ENCODE measurements at regions not wholly inside any gene's neighbourhood (a gene's known extent, or its start where the extent isn't known, plus 50 kb on each side); places are given as distances from the start of the nearest gene placed in this dataset.

- DNase-seq (ENCODE audit: extremely low read depth, low read depth) = no peak
- TF ChIP-seq CTCF (IDR thresholded peaks at IDR 0.05; ENCODE audit: low read depth, low read length, missing control alignments) = no peak
- no peak overlapping the region for H3K4me3 ChIP-seq (replicated peaks; ENCODE audit: low read depth, low read length)
Observed at GRCh38 chr5:126716861-126717260, 60.1 kb upstream of the LMNB1 start.

- no peak overlapping the region for H3K4me3 ChIP-seq (replicated peaks; ENCODE audit: low read depth, low read length)
- no peak for TF ChIP-seq CTCF (IDR thresholded peaks at IDR 0.05; ENCODE audit: low read depth, low read length, missing control alignments)
Observed at GRCh38 chr5:126718236-126718868, 58.6 kb upstream of the LMNB1 start.

DNA sequence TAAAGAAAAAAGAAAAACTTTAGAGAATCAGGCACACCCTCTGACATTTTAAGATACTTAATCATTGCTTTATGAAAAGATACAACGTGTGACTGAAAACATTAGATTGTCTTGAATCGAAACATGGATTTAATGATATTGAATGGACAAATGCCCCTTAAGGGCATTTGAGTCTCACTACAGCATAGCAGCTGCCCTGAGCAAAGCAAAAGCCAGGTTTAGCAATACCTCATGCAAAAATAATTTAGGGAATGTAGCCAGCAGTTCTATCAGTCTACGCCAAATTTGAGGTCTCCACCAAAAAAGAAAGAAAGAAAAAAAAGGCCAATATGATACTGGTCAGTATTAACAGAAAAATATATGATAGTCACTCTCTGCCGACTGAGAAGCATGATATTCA, 56.6 kb upstream of the LMNB1 start:
- DNase-seq (ENCODE audit: extremely low read depth, low read depth) = no peak
- H3K4me3 ChIP-seq (replicated peaks; ENCODE audit: low read depth, low read length) = no peak overlapping the region
- TF ChIP-seq CTCF (IDR thresholded peaks at IDR 0.05; ENCODE audit: low read depth, low read length, missing control alignments) = no peak

More at GRCh38 chr5:126718236-126718868, 58.6 kb upstream of the LMNB1 start:
- no peak for DNase-seq (ENCODE audit: extremely low read depth, low read depth)

DNA sequence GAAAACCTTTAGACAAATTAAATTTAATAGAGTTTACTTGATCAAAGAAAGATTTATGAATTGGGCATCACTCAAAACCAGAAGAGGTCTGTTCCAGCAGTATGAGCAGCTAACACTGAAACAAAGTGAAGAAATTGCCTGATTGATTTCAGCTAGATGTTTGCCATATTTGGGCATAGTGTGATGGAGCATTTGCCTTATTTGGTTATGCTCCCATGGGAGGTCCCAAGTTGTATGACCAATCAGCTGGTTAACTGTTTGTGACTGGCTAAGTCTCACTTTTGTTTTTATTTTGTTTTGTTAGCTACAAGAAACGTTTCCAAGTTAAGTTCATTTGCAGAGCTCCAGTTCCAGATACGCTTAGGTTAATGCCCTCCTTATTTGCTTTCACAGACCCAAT, 53.3 kb upstream of the LMNB1 start:
- H3K4me3 ChIP-seq (replicated peaks; ENCODE audit: low read depth, low read length) = no peak overlapping the region
- TF ChIP-seq CTCF (IDR thresholded peaks at IDR 0.05; ENCODE audit: low read depth, low read length, missing control alignments) = no peak
- DNase-seq (ENCODE audit: extremely low read depth, low read depth) = no peak

Measured in HFF-Myc (cell line).